Skeletal muscle satellite cell (primary cell): ENCODE measurements at regions not wholly inside any gene's neighbourhood (a gene's known extent, or its start where the extent isn't known, plus 50 kb on each side); places are given as distances from the start of the nearest gene placed in this dataset.

Source experiments
- H3K27me3 ChIP-seq: 2 replicates; pipeline ENCODE4 v1.7.0; 2013; ENCODE audit warnings: low read length; ENCODE audit not compliant: control insufficient read depth, insufficient read depth
- H3K36me3 ChIP-seq: 2 replicates; pipeline ENCODE4 v1.7.0; 2013; ENCODE audit warnings: mild to moderate bottlenecking, control low read depth, low read length; ENCODE audit not compliant: insufficient read depth
- H3K4me1 ChIP-seq: 2 replicates; pipeline ENCODE4 v1.7.0; 2013; ENCODE audit warnings: low read length; ENCODE audit not compliant: control insufficient read depth, insufficient read depth
- H3K4me2 ChIP-seq: 2 replicates; pipeline ENCODE4 v1.7.0; 2013; ENCODE audit warnings: mild to moderate bottlenecking, low read length
- H3K4me3 ChIP-seq: 2 replicates; pipeline ENCODE4 v1.7.0; 2013; ENCODE audit warnings: low read length
- H3K9ac ChIP-seq: 2 replicates; pipeline ENCODE4 v1.7.0; 2013; ENCODE audit warnings: mild to moderate bottlenecking, low read depth, low read length, moderate library complexity
- H3K9me3 ChIP-seq: replicated peaks from 2 replicates; pipeline ENCODE4 v1.7.0; 2013; ENCODE audit warnings: mild to moderate bottlenecking, control low read depth, low read length

DNA sequence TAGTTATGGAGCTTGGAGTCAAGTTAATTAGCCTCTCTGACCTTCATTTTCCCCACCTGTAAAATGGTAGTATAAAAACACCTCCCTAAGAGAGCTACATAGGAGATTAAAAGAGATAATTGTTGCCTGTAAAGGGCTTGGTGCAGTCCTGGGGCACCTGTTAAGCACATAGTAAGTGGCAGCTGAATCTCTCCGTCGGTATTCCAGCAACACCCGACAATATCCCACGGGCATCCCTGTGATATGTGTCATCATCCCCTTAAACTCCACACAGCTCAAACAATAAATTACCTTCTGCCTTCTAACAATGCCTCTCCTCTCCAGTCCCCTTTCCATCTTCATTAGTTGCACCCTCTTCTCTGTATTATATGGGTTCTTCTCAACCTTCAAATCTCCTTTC is 121.5 kb downstream of the C11orf91 start:
- H3K4me2 ChIP-seq, result no peak overlapping the region
- no peaks in the 10 kb centered on the region for H3K9me3 ChIP-seq
- H3K36me3 ChIP-seq, result peaks cover 3% of the 10 kb centered on the region

DNA sequence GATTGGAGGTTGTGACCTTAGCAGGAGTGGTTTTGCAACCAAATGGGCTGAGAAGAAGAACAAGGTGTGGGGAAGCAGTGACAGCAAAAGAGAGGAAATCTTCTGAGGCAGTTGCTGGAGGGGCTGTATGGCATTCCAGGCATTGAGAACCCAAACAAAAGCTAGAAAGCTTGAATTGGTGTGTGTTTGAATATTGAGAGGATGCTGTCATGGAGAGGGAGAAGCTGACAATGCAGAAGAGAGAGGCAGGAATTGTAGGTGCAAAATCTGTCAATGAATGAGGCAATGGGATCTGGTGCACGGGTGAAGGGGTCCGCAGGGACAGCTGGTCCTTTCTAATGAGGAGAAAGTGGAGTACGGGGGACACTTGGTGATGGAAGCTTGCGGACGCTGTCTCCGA is 123.4 kb downstream of the C11orf91 start:
- H3K9me3 ChIP-seq, result no peaks in the 10 kb centered on the region
- H3K27me3 ChIP-seq, result no peaks in the 10 kb centered on the region
- no peak overlapping the region for H3K4me2 ChIP-seq
- H3K36me3 ChIP-seq, result no peaks in the 10 kb centered on the region
- no peak overlapping the region for H3K4me3 ChIP-seq
- no peak overlapping the region for H3K9ac ChIP-seq
- H3K4me1 ChIP-seq, result no peaks in the 10 kb centered on the region

More for the DNA sequence above, 121.5 kb downstream of the C11orf91 start:
- H3K9ac ChIP-seq, result no peak overlapping the region
- no peak overlapping the region for H3K4me3 ChIP-seq
- H3K4me1 ChIP-seq, result no peaks in the 10 kb centered on the region
- no peaks in the 10 kb centered on the region for H3K27me3 ChIP-seq

DNA sequence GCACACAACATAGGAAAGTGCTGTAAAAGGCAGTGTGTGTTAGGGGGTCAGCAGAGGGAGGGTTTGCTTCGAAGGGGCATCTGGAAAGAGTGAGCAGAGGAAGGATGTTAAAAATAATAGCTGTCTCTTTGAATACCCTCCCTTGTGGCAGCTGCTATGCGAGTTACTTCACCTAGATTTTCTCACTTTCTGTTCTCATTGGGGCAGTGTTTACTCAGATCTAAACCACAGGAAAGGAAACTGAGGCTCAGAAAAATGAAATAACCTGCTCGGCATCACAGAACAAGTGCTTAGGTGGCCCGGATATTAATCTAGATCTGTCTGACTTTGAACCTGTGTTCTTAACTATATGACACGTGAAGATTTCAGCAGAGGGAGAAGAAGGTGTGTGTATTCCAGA is 125.3 kb downstream of the C11orf91 start:
- Histone ChIP-seq H3K9me3 (no peaks in the 10 kb centered on the region), H3K4me2 (no peak overlapping the region), H3K4me1 (no peaks in the 10 kb centered on the region), H3K27me3 (no peaks in the 10 kb centered on the region), H3K36me3 (no peaks in the 10 kb centered on the region), H3K4me3 (no peak overlapping the region), H3K9ac (no peak overlapping the region)

DNA sequence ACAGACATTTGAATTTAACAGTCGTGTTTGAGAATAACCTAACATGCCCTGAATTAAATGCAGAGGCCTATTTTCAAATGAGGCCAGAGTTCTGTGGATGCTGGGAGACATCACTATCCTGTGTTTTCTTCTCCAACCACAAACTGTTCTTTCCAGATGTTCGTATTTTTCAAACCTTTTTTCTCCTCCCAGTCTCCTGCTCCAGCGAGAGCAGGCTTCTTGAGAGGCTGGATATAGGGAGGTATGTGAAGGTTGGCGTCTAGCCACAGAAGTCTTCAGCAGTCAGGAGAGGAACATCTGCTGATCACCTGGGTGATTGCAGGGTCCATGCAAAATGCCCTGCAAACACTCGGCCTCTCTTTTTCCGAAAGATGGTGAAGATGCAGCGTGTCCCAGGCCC is 126.3 kb downstream of the C11orf91 start:
- H3K9me3 ChIP-seq, result no peaks in the 10 kb centered on the region
- no peak overlapping the region for H3K4me3 ChIP-seq
- H3K9ac ChIP-seq, result no peak overlapping the region
- no peaks in the 10 kb centered on the region for H3K36me3 ChIP-seq
- H3K4me1 ChIP-seq, result no peaks in the 10 kb centered on the region
- H3K4me2 ChIP-seq, result no peak overlapping the region
- no peaks in the 10 kb centered on the region for H3K27me3 ChIP-seq

DNA sequence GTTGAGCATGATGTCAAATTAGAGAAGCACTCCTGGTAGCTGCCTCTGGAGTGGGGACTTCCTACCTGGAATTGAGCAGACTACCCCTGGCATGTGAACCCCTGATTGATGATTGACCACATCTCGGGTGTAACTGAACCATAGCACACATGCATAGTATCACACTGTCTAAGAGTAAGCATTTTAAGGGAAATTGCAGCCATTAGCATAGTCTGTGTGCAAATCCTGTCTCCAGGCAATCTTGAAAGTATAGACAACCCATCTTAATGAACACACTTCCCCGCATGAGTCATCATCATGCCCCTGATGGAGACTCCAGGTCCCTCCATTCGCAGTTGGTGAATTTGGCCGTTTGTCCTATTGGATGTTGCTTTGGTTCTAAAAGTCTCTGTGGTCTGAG is 131.3 kb downstream of the C11orf91 start:
- Histone ChIP-seq H3K4me1 (no peaks in the 10 kb centered on the region), H3K9me3 (no peaks in the 10 kb centered on the region), H3K4me3 (no peak overlapping the region), H3K27me3 (no peaks in the 10 kb centered on the region), H3K36me3 (peaks cover 4% of the 10 kb centered on the region), H3K4me2 (no peak overlapping the region), H3K9ac (no peak overlapping the region)

DNA sequence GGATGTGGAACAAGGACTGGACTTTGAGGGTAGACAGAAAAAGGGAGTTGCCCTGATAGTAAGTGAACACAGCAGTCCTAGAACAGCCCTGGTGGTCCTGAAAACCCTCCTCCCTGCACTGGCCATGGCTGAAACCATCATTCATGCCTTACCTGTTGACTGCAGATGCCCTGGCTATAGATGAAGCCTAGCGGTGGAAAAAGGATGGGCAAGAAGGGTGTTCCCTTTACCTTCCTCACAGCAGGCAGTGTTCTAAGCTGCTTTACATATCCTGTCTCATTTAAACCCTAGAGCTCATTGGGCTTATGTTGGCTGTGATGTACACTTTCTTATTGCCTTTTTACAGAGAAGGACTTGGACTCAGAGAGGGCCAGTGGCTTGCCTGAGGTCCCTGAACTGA is 133.6 kb downstream of the C11orf91 start:
- Histone ChIP-seq H3K4me1 (no peaks in the 10 kb centered on the region), H3K9me3 (no peaks in the 10 kb centered on the region), H3K4me2 (no peak overlapping the region)

DNA sequence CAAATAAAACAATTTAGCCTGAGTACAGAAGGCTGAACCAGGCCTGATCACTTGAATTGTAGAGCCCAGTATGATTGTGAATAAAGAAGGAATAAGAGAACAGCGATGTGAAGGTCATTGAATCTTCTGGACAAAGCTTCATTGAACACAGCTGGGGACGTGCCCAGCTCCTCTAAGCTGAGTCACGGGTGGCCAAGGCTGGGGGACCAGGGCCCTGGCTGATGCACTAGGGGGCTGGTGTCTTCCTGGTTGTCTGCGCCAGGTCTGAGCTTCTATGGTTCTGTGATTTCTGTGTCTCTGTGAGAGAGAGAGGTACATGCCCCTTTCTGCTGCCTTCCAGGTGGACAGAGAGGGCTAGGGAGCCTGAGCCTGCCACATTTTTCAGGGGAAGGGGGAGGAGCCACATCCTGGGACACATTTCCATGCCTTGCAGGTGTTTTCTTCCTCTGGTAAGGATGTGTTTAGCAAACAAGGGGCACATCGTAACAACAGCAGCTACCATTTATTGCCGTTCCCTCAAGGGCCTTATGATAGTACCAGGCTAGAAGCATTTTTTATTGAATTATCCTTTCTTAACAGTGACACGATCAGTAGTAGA is 135.7 kb downstream of the C11orf91 start:
- H3K36me3 ChIP-seq, result peaks cover 4% of the 10 kb centered on the region
- no peak overlapping the region for H3K9ac ChIP-seq
- no peaks in the 10 kb centered on the region for H3K9me3 ChIP-seq
- H3K4me1 ChIP-seq, result no peaks in the 10 kb centered on the region
- no peak overlapping the region for H3K4me2 ChIP-seq
- no peaks in the 10 kb centered on the region for H3K27me3 ChIP-seq
- H3K4me3 ChIP-seq, result no peak overlapping the region

More for the DNA sequence above, 133.6 kb downstream of the C11orf91 start:
- H3K27me3 ChIP-seq, result no peaks in the 10 kb centered on the region
- H3K4me3 ChIP-seq, result no peak overlapping the region
- peaks cover 4% of the 10 kb centered on the region for H3K36me3 ChIP-seq
- H3K9ac ChIP-seq, result no peak overlapping the region

DNA sequence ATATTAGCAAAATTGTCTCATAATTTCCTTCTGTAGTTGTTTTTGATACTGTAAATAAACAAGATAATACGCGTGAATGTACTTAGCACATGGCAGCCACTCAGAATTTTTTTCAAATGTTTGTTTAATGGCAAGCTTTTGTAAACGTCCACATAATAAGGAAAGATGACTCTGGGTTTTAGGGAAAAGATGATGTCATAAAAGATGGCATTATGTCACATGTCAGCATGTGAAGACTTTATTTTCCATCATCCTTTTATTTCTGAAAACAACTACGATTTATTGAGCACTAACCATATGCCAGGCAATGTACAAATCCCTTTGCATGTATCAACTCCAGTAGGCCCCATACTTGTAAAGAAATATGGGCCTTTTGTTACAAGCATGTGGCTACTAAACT is 139.9 kb downstream of the C11orf91 start:
- no peaks in the 10 kb centered on the region for H3K4me1 ChIP-seq
- no peaks in the 10 kb centered on the region for H3K36me3 ChIP-seq
- H3K4me2 ChIP-seq, result no peak overlapping the region
- H3K4me3 ChIP-seq, result no peak overlapping the region
- H3K27me3 ChIP-seq, result no peaks in the 10 kb centered on the region
- H3K9me3 ChIP-seq, result no peaks in the 10 kb centered on the region
- no peak overlapping the region for H3K9ac ChIP-seq

DNA sequence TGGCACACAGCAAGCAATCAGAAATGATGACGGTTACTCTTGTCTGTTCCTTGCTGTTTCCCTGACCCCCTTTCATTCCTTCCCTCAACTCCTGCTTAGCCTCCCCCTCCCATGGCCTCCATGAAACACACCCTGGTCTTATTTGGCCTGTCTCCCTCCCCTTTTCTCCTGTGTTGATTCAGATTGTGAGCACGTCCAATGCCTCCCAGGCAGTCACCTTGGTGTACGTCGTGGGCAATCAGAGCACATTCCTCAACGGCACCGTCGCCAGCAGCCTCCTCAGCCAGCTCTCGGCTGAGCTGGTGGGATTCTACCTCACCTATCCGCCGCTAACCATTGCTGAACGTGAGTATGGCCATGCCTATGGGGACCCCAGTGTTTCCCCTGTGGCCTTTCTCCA is 141.1 kb downstream of the C11orf91 start:
- no peaks in the 10 kb centered on the region for H3K9me3 ChIP-seq
- H3K9ac ChIP-seq, result no peak overlapping the region
- H3K36me3 ChIP-seq, result no peaks in the 10 kb centered on the region
- no peak overlapping the region for H3K4me2 ChIP-seq
- no peaks in the 10 kb centered on the region for H3K4me1 ChIP-seq
- no peak overlapping the region for H3K4me3 ChIP-seq
- no peaks in the 10 kb centered on the region for H3K27me3 ChIP-seq

DNA sequence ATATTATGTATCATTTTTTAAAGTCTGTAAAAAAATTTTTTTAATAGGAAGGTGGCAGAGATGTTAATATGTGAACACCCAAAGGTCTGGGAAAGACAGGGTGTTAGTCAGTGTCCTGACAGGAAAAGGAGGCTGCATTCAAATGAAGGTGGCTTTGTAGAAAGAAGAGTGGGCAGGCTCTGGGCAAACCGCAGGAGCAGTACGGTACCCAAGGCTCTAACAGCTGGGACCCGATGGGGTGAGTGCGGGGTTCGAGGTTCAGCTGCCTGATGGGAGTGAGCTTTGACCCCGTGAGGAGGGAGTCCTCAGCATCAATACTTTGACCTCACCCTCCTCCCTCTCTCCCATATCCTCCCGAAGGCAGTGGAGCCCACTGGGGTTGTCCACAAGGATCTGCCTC is 142.5 kb downstream of the C11orf91 start:
- H3K4me2 ChIP-seq, result no peak overlapping the region
- no peaks in the 10 kb centered on the region for H3K9me3 ChIP-seq
- no peaks in the 10 kb centered on the region for H3K36me3 ChIP-seq
- H3K9ac ChIP-seq, result no peak overlapping the region
- H3K4me1 ChIP-seq, result no peaks in the 10 kb centered on the region
- no peak overlapping the region for H3K4me3 ChIP-seq
- H3K27me3 ChIP-seq, result no peaks in the 10 kb centered on the region

DNA sequence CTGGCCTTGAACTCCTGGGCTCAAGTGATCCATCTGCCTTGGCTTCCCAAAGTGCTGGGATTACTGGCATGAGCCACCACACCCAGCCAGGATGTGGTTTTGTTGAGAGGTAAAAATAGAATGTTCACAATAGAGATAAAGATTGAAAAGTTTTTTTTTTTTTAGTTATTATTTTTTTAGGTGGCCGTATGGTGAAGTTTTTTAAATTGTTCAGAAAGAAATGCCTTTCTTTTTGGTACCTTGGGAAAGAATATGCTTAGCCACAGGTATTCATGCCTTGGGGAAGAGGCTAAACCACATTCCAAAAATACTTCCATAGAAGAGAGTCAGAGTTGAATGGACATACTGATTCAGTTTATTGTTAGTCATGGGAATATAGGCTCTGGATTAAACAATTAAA is 143.4 kb downstream of the C11orf91 start:
- Histone ChIP-seq H3K4me3 (no peak overlapping the region), H3K4me2 (no peak overlapping the region), H3K27me3 (no peaks in the 10 kb centered on the region), H3K9me3 (no peaks in the 10 kb centered on the region), H3K9ac (no peak overlapping the region), H3K36me3 (no peaks in the 10 kb centered on the region), H3K4me1 (no peaks in the 10 kb centered on the region)

DNA sequence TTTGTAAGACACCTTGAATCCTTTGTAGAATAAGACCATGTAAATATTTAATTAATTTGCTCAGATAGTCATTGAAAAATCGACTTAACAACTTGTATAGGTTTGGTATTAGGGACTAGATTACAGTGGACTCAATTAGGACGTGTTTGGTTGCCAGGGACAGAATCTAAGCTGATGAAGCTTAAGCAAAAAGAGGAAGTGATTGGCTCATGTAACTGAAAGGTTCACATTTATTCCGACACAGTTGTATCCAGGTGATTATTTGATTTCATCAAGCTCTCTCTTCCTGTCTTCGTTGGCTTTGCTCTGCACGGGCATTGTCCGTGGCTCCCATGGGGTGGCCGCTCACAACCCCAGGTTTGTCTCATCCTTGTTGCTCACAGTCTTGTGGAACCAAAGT is 146.4 kb downstream of the C11orf91 start:
- Histone ChIP-seq H3K9me3 (no peaks in the 10 kb centered on the region), H3K36me3 (no peaks in the 10 kb centered on the region), H3K27me3 (no peaks in the 10 kb centered on the region), H3K4me2 (no peak overlapping the region), H3K9ac (no peak overlapping the region), H3K4me3 (no peak overlapping the region), H3K4me1 (no peaks in the 10 kb centered on the region)
